Body of pancreas (tissue), 4 donors: ENCODE measurements at regions not wholly inside any gene's neighbourhood (a gene's known extent, or its start where the extent isn't known, plus 50 kb on each side); places are given as distances from the start of the nearest gene placed in this dataset.

Experiments used
- ATAC-seq: fragments of 150-250 bp; one replicate; pipeline ENCODE4 v1.9.1; 2016
- DNase-seq, 4 donors: peaks; one replicate each; pipeline ENCODE4 v3.0.0-alpha.2; 2019
- H3K27ac ChIP-seq, 4 donors: fragments of 200-600 bp; sonication (generic); 1 replicate in 3 of 4; 2 replicates in 1 of 4; pipeline versions ENCODE4 v1.5.1 to v1.6.1; 2016 to 2019; ENCODE audit warnings: mild to moderate bottlenecking in 1 of 4, mixed read lengths in 1 of 4, moderate library complexity in 1 of 4
- H3K27me3 ChIP-seq, 2 donors: fragments of 200-600 bp; sonication (generic); one replicate each; pipeline ENCODE4 v1.6.0; 2016; ENCODE audit warnings: mild to moderate bottlenecking in 1 of 2
- H3K36me3 ChIP-seq, 2 donors: fragments of 200-600 bp; sonication (generic); replicated peaks in 1 of 2; 2 replicates each; pipeline ENCODE4 v1.5.1; 2016; ENCODE audit warnings: low read depth in 2 of 2; ENCODE audit not compliant: insufficient read depth in 1 of 2
- H3K4me1 ChIP-seq: fragments of 200-600 bp; sonication (generic); one replicate; pipeline ENCODE4 v1.6.0; 2016
- H3K4me3 ChIP-seq, 2 donors: fragments of 200-600 bp; sonication (generic); 1 replicate in 1 of 2; 2 replicates in 1 of 2; pipeline ENCODE4 v1.5.1; 2016 to 2019
- H3K9me3 ChIP-seq, 3 donors: fragments of 200-600 bp; sonication (generic); 1 replicate in 2 of 3; 2 replicates in 1 of 3; pipeline ENCODE4 v1.5.1; 2016
- CTCF ChIP-seq, 7 experiments: fragments of 450-650 bp in 4 of 7; fragments of 200-600 bp in 3 of 7; sonication (generic) in 3 of 7; IDR thresholded peaks; one replicate each; pipeline ENCODE4 v1.5.1; 2016 to 2019; ENCODE audit warnings: antibody characterized with exemption in 7 of 7
- POLR2A ChIP-seq, 3 donors: fragments of 450-650 bp; IDR thresholded peaks; one replicate each; pipeline ENCODE4 v1.6.1; 2016; ENCODE audit warnings: antibody characterized with exemption in 3 of 3, mild to moderate bottlenecking in 2 of 3
- WGBS, 2 donors: methylation state at CpG; one replicate each; pipeline ENCODE4 v1.1.5; 2017; 5-methylcytosine and 5-hydroxymethylcytosine counted together
- intact Hi-C: fragments of 100-400 bp; cut with DNase I; formaldehyde crosslinking; loops from one replicate; pipeline ENCODE4 v1.15.1; 2023

DNA sequence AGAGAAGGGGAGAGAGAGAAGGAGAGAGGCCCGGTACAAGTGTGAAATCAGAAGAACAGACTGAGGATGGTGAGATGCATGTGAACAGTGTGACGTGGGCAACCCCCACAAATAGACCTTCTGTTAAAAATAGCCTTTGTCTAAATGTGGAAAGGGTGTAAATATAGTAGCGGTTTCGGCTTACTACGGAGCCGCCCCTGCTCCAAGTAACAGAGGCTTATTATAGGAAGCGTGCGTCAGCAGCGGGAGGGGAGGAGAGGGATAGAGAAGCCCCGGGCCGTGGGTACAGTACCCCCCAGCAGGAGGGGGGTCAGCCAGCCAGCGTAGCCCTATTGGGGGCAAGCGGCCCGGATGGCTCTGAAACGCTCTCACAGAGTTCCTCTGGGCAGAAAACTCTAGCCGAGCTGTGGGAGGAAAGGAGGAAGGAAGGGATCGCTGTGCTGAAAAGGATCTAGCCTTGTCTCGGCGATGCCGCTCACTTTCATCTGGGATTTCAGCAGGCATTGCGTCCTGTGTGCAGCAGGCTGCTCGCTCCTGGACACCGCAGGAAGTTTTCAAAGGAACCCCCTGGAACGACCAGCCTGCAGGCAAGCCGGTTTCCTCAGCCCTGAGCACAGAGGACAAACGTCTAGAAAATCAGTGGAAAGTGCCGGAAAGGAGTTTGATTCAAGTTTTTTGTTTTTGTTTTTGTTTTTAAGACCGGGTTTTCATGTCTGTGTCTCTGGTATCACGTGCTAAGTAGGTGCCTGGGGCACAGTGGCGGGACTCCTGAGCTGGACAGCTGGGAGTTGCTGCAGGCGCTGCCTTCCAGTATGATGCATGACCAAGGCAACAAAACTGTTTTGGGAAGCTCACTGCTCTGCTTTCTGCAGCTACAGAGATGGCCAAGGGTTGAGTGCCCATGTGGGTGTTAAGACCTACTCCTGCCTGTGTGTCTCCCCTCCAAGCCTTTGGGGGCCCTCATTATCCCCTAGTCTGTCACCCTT lies 146.6 kb downstream of the SEC61B start:
- intact Hi-C loops = no loop called here
- 18 to 23% methylated on average over 31 of the region's 31 CpGs for WGBS, 2 donors
- H3K4me3 ChIP-seq = no peak overlapping the region
- TF ChIP-seq CTCF (IDR thresholded peaks at IDR 0.05) = no peak
- TF ChIP-seq POLR2A (IDR thresholded peaks at IDR 0.05) = no peak
- H3K27ac ChIP-seq = no peak overlapping the region
- H3K4me1 ChIP-seq = peaks cover 4% of the 10 kb centered on the region
- H3K27me3 ChIP-seq = no peaks in the 10 kb centered on the region
- H3K36me3 ChIP-seq = no peaks in the 10 kb centered on the region
- peak; percentile 45 for ATAC-seq
- DNase-seq = peak in 3 of 4 donors; percentile 13 to 24 (median 19)
- H3K9me3 ChIP-seq = no peaks in the 10 kb centered on the region

DNA sequence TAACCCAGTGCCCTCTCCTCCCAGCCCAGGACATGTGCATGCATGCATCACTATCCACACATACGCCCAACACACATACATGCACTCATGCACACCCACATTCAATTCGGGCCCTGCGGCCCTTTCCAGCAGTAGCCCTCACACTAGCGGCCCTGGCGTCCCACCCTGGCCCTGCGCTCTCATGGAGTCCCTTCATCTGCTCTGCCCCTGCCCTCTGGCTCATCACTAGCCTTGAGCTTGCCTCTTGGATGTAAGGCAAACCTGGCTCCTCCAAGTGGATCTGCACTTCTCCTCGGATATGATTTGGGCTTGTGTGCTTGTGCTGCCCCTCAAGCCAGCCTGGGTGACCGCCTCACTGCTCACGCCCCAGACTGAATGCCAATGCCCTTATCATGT lies 147.2 kb downstream of the SEC61B start:
- intact Hi-C loops = no loop called here
- no peak for TF ChIP-seq POLR2A (IDR thresholded peaks at IDR 0.05)
- no peak for TF ChIP-seq CTCF (IDR thresholded peaks at IDR 0.05)
- Histone ChIP-seq H3K9me3 (no peaks in the 10 kb centered on the region), H3K4me3 (no peak overlapping the region), H3K36me3 (no peaks in the 10 kb centered on the region), H3K27ac (no peak overlapping the region), H3K27me3 (no peaks in the 10 kb centered on the region), H3K4me1 (peaks cover 4% of the 10 kb centered on the region)
- ATAC-seq = no peak
- no peak for DNase-seq
- WGBS, 2 donors = 91 to 93% methylated on average over 9 of the region's 9 CpGs

DNA sequence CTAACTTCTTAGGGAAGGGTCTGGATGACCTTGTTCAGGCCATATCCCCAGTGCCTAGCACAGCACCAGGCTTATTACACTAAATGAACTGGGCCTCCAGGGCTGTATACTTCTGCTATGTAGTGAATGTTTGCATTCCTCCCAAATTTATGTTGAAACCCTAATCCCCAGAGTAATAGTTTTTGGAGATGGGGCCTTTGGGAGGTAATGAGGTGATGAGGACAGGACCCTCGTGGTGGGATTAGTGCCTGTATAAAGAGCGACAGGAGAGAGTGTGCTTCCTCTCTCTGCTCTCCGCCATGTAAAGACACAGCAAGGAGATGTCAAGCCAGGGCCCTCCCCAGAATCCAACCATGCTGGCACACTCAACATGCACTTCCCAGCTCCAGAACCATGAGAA lies 148.3 kb downstream of the SEC61B start:
- TF ChIP-seq CTCF (IDR thresholded peaks at IDR 0.05) (no peak), POLR2A (IDR thresholded peaks at IDR 0.05) (no peak)
- ATAC-seq = no peak
- intact Hi-C loops = no loop called here
- WGBS, 2 donors = 81 to 84% methylated on average over 3 of the region's 3 CpGs
- no peaks in the 10 kb centered on the region for H3K9me3 ChIP-seq
- no peak overlapping the region for H3K4me3 ChIP-seq
- no peak for DNase-seq
- H3K4me1 ChIP-seq = peaks cover 4% of the 10 kb centered on the region
- no peaks in the 10 kb centered on the region for H3K36me3 ChIP-seq
- no peaks in the 10 kb centered on the region for H3K27me3 ChIP-seq
- no peak overlapping the region for H3K27ac ChIP-seq

- H3K36me3 ChIP-seq = no peaks in the 10 kb centered on the region
- no peak overlapping the region for H3K27ac ChIP-seq
- no peak for DNase-seq
- intact Hi-C loops = no loop called here
- H3K9me3 ChIP-seq = no peaks in the 10 kb centered on the region
- TF ChIP-seq CTCF (IDR thresholded peaks at IDR 0.05) (no peak), POLR2A (IDR thresholded peaks at IDR 0.05) (no peak)
- H3K4me1 ChIP-seq = peaks cover 4% of the 10 kb centered on the region
- no peaks in the 10 kb centered on the region for H3K27me3 ChIP-seq
- 76 to 93% methylated on average over 2 of the region's 2 CpGs for WGBS, 2 donors
- ATAC-seq = no peak
- no peak overlapping the region for H3K4me3 ChIP-seq
Measured at GRCh38 chr9:99371376-99371775, 149.3 kb downstream of the SEC61B start.

GRCh38 chr9:99373912-99374311 lies 151.8 kb downstream of the SEC61B start:
- intact Hi-C loops = no loop called here
- WGBS, 2 donors = 73 to 83% methylated on average over 5 of the region's 5 CpGs
- no peak for TF ChIP-seq CTCF (IDR thresholded peaks at IDR 0.05)
- TF ChIP-seq POLR2A (IDR thresholded peaks at IDR 0.05) = no peak

More at GRCh38 chr9:99373912-99374311, 151.8 kb downstream of the SEC61B start:
- Histone ChIP-seq H3K4me1 (peaks cover 1% of the 10 kb centered on the region), H3K27me3 (no peaks in the 10 kb centered on the region), H3K4me3 (no peak overlapping the region), H3K9me3 (no peaks in the 10 kb centered on the region), H3K27ac (no peak overlapping the region), H3K36me3 (no peaks in the 10 kb centered on the region)
- DNase-seq (no peak), ATAC-seq (no peak)
